ENCODE measurements at regions not wholly inside any gene's neighbourhood (a gene's known extent, or its start where the extent isn't known, plus 50 kb on each side); places are given as distances from the start of the nearest gene placed in this dataset.

DNA sequence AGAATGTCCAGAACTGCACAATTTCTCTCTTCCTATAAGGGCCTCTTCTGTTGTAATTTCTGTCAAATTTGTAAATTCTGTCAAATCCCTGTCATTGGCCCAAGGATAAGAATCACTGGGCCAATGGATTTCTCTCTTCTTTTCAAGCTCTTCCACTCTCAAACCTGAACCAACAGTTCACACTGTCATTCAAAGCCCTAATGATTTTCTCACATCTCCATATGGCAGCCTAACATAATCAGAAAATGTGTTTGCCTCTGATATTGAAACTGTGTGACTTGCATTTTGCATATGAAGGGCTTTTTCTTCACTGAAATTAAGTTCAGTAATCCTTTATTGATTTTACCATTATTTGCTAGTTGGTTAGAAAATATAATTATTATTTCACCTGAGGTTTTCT is 1349.1 kb downstream of the FSTL5 start:
- in situ Hi-C loops (cut with MboI) = no loop called here
- CTCF ChIA-PET = no interaction called here
- no peak for ATAC-seq
- BruUV-seq (replicated peaks) = no TSS peak
- no peak overlapping the region for H3K9ac ChIP-seq (ENCODE audit: control insufficient read depth, insufficient read depth, low read length)
- SMC1A ChIA-PET (ENCODE audit: uncharacterized antibody, unreplicated experiment) = no interaction called here
- H4K20me1 ChIP-seq (ENCODE audit: control insufficient read depth, insufficient read depth) = no peaks in the 10 kb centered on the region
- no peak overlapping the region for H3K4me2 ChIP-seq (ENCODE audit: control insufficient read depth, insufficient read depth)
- RAD21 ChIA-PET (ENCODE audit: unreplicated experiment) = interaction anchor here (1.1 kb wide), 1 partner anchor 10 kb away, joined by 4 read pairs; no protein-coding TSS in a partner anchor
- no peaks in the 10 kb centered on the region for H3K27me3 ChIP-seq (replicated peaks in 1 of 2; ENCODE audit: control insufficient read depth in 2 of 2, insufficient read depth in 2 of 2, low read length in 1 of 2)
- H3K79me2 ChIP-seq (ENCODE audit: control insufficient read depth, insufficient read depth, low read length) = no peaks in the 10 kb centered on the region
- no peak overlapping the region for H3K27ac ChIP-seq (ENCODE audit: control insufficient read depth, insufficient read depth)
- no peaks in the 10 kb centered on the region for H3K36me3 ChIP-seq (ENCODE audit: control insufficient read depth in 2 of 2, insufficient read depth in 2 of 2, low read length in 1 of 2)
- no peaks in the 10 kb centered on the region for H3K9me3 ChIP-seq (replicated peaks; ENCODE audit: control insufficient read depth, insufficient read depth, low read length)
- H3K4me3 ChIP-seq = no peak overlapping the region
- POLR2A ChIA-PET = no interaction called here
- no peak for FAIRE-seq
- DNase-seq (ENCODE audit: low read depth, low spot score) = no peak
- H2AFZ ChIP-seq (ENCODE audit: control insufficient read depth, low read depth, low read length) = no peak overlapping the region
- no peaks in the 10 kb centered on the region for H3K4me1 ChIP-seq (ENCODE audit: control insufficient read depth, insufficient read depth, low read length)
- intact Hi-C loops (cut with micrococcal nuclease; ENCODE audit: unreplicated experiment) = no loop called here
- TF ChIP-seq ZNF24 (IDR thresholded peaks at IDR 0.05) (no peak), SUPT20H (IDR thresholded peaks at IDR 0.05; ENCODE audit: borderline replicate concordance, control insufficient read depth, low read depth, low read length) (no peak), ZNF622 (IDR thresholded peaks at IDR 0.05) (no peak), FOXK2 (IDR thresholded peaks at IDR 0.05) (no peak), GATAD2B (conservative IDR thresholded peaks at IDR 0.05; ENCODE audit: low read depth) (no peak), SREBF1 (IDR thresholded peaks at IDR 0.05; ENCODE audit: low read length) (no peak), BACH1 (IDR thresholded peaks at IDR 0.05; ENCODE audit: borderline replicate concordance) (no peak), RELA (IDR thresholded peaks at IDR 0.05; ENCODE audit: borderline replicate concordance, partially characterized antibody) (no peak), LARP7 (IDR thresholded peaks at IDR 0.05) (no peak), BRCA1 (IDR thresholded peaks at IDR 0.05; ENCODE audit: low read depth, low read length) (no peak), NRF1 (conservative IDR thresholded peaks at IDR 0.05; ENCODE audit: low read depth, low read length) (no peak)
- TF ChIP-seq, protein P1, sequence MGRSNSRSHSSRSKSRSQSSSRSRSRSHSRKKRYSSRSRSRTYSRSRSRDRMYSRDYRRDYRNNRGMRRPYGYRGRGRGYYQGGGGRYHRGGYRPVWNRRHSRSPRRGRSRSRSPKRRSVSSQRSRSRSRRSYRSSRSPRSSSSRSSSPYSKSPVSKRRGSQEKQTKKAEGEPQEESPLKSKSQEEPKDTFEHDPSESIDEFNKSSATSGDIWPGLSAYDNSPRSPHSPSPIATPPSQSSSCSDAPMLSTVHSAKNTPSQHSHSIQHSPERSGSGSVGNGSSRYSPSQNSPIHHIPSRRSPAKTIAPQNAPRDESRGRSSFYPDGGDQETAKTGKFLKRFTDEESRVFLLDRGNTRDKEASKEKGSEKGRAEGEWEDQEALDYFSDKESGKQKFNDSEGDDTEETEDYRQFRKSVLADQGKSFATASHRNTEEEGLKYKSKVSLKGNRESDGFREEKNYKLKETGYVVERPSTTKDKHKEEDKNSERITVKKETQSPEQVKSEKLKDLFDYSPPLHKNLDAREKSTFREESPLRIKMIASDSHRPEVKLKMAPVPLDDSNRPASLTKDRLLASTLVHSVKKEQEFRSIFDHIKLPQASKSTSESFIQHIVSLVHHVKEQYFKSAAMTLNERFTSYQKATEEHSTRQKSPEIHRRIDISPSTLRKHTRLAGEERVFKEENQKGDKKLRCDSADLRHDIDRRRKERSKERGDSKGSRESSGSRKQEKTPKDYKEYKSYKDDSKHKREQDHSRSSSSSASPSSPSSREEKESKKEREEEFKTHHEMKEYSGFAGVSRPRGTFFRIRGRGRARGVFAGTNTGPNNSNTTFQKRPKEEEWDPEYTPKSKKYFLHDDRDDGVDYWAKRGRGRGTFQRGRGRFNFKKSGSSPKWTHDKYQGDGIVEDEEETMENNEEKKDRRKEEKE (IDR thresholded peaks at IDR 0.05) = no peak
- TF ChIP-seq, protein P2, sequence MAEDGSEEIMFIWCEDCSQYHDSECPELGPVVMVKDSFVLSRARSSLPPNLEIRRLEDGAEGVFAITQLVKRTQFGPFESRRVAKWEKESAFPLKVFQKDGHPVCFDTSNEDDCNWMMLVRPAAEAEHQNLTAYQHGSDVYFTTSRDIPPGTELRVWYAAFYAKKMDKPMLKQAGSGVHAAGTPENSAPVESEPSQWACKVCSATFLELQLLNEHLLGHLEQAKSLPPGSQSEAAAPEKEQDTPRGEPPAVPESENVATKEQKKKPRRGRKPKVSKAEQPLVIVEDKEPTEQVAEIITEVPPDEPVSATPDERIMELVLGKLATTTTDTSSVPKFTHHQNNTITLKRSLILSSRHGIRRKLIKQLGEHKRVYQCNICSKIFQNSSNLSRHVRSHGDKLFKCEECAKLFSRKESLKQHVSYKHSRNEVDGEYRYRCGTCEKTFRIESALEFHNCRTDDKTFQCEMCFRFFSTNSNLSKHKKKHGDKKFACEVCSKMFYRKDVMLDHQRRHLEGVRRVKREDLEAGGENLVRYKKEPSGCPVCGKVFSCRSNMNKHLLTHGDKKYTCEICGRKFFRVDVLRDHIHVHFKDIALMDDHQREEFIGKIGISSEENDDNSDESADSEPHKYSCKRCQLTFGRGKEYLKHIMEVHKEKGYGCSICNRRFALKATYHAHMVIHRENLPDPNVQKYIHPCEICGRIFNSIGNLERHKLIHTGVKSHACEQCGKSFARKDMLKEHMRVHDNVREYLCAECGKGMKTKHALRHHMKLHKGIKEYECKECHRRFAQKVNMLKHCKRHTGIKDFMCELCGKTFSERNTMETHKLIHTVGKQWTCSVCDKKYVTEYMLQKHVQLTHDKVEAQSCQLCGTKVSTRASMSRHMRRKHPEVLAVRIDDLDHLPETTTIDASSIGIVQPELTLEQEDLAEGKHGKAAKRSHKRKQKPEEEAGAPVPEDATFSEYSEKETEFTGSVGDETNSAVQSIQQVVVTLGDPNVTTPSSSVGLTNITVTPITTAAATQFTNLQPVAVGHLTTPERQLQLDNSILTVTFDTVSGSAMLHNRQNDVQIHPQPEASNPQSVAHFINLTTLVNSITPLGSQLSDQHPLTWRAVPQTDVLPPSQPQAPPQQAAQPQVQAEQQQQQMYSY (CRISPR knock-in tag; IDR thresholded peaks at IDR 0.05) = no peak
- TF ChIP-seq, protein P3, sequence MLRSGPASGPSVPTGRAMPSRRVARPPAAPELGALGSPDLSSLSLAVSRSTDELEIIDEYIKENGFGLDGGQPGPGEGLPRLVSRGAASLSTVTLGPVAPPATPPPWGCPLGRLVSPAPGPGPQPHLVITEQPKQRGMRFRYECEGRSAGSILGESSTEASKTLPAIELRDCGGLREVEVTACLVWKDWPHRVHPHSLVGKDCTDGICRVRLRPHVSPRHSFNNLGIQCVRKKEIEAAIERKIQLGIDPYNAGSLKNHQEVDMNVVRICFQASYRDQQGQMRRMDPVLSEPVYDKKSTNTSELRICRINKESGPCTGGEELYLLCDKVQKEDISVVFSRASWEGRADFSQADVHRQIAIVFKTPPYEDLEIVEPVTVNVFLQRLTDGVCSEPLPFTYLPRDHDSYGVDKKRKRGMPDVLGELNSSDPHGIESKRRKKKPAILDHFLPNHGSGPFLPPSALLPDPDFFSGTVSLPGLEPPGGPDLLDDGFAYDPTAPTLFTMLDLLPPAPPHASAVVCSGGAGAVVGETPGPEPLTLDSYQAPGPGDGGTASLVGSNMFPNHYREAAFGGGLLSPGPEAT (IDR thresholded peaks at IDR 0.05; ENCODE audit: low read depth) = no peak
